HG03439 (cell line): ENCODE measurements at regions not wholly inside any gene's neighbourhood (a gene's known extent, or its start where the extent isn't known, plus 50 kb on each side); places are given as distances from the start of the nearest gene placed in this dataset.

ENCODE experiments used
- ATAC-seq: cut with Tn5 transposase; IDR thresholded peaks from one replicate; pipeline ENCODE4 v1.9.1; 2021; ENCODE audit warnings: mild to moderate bottlenecking, moderate library complexity; ENCODE audit not compliant: unreplicated experiment

GRCh38 chr6:151699719-151700118, 107.8 kb upstream of the ESR1 start:
- ATAC-seq = no peak

- ATAC-seq = peak; percentile 87
Observed at GRCh38 chr6:151701911-151702562, 105.4 kb upstream of the ESR1 start.

- peak; percentile 60 for ATAC-seq
Observed at GRCh38 chr6:151702851-151703658, 104.4 kb upstream of the ESR1 start.

- ATAC-seq = no peak
Observed at GRCh38 chr6:151704383-151704782, 103.1 kb upstream of the ESR1 start.

- no peak for ATAC-seq
Observed at GRCh38 chr6:151705993-151706733, 101.3 kb upstream of the ESR1 start.

GRCh38 chr6:151709329-151709728, 98.2 kb upstream of the ESR1 start:
- no peak for ATAC-seq

GRCh38 chr6:151716526-151716932, 91.0 kb upstream of the ESR1 start:
- no peak for ATAC-seq

GRCh38 chr6:151719070-151719469, 88.4 kb upstream of the ESR1 start:
- ATAC-seq = no peak

GRCh38 chr6:151721146-151721545, 86.3 kb upstream of the ESR1 start:
- ATAC-seq = no peak

GRCh38 chr6:151721671-151722070, 85.8 kb upstream of the ESR1 start:
- ATAC-seq = no peak

GRCh38 chr6:151722342-151722741, 85.1 kb upstream of the ESR1 start:
- ATAC-seq = no peak

- ATAC-seq = peak; percentile 89
Observed at GRCh38 chr6:151723152-151723551, 84.3 kb upstream of the ESR1 start.

- ATAC-seq = peak; percentile 56
Observed at GRCh38 chr6:151729829-151730495, 77.5 kb upstream of the ESR1 start.

GRCh38 chr6:151730496-151730870, 77.0 kb upstream of the ESR1 start:
- ATAC-seq = no peak

GRCh38 chr6:151731313-151731712, 76.2 kb upstream of the ESR1 start:
- no peak for ATAC-seq

- no peak for ATAC-seq
Observed at GRCh38 chr6:151733680-151734320, 73.7 kb upstream of the ESR1 start.

GRCh38 chr6:151738267-151738666, 69.2 kb upstream of the ESR1 start:
- ATAC-seq = no peak

- ATAC-seq = no peak
Observed at GRCh38 chr6:151738960-151739359, 68.5 kb upstream of the ESR1 start.

- no peak for ATAC-seq
Observed at GRCh38 chr6:151740820-151741219, 66.7 kb upstream of the ESR1 start.

GRCh38 chr6:151747896-151748295, 59.6 kb upstream of the ESR1 start:
- ATAC-seq = no peak

- no peak for ATAC-seq
Observed at GRCh38 chr6:151749341-151749740, 58.1 kb upstream of the ESR1 start.
